ENCODE measurements at regions not wholly inside any gene's neighbourhood (a gene's known extent, or its start where the extent isn't known, plus 50 kb on each side); places are given as distances from the start of the nearest gene placed in this dataset.
"Not testable (repeated sequence)": the region's sequence is repeated elsewhere in the genome, so short reads cannot be mapped to it uniquely, and the experiment has no call there.

DNA sequence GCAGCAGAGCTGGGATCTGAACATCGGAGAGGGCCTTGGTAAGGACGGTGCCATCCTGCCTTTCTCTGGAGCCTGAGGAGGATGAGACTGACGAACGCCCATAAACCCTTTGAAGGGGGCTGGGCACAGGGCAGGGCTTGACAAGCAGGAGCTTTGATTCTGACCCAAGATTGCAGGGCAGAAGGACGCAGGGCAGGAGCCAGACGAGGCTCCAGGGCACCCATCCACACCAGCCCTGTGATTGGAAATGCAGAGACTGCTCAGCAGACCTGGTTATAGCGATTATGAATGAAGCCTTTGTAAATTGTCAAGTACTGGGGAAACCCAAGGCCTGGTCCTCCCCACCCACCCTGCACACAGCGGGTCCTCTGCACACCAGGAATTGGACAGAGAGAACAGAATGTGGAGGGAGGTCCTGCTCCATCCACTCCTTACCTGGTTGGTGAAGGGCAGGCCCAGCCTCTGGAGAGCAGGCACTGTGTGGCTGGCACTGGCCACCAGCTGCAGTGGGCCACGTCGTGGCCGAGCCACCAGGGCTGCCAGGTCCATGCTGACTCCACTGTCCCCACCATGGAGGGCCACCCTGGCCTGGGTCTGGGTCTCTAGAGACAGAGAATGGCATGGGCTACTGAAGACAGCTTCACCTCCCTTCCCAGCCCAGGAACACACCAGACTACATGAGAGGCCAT is 68.8 kb downstream of the RMI2 start:
- Mint-ChIP-seq H3K27me3 (peaks cover 3% of the 10 kb centered on the region), H3K4me1 (ENCODE audit: low read depth) (no peaks in the 10 kb centered on the region), H3K36me3 (ENCODE audit: insufficient read depth) (no peaks in the 10 kb centered on the region), H3K9me3 (ENCODE audit: low read depth) (no peaks in the 10 kb centered on the region), H3K27ac (no peak overlapping the region), H3K4me3 (ENCODE audit: low read depth) (no peak overlapping the region)
- no peak for DNase-seq (ENCODE audit: low spot score, unreplicated experiment)
- TF ChIP-seq, protein P1, sequence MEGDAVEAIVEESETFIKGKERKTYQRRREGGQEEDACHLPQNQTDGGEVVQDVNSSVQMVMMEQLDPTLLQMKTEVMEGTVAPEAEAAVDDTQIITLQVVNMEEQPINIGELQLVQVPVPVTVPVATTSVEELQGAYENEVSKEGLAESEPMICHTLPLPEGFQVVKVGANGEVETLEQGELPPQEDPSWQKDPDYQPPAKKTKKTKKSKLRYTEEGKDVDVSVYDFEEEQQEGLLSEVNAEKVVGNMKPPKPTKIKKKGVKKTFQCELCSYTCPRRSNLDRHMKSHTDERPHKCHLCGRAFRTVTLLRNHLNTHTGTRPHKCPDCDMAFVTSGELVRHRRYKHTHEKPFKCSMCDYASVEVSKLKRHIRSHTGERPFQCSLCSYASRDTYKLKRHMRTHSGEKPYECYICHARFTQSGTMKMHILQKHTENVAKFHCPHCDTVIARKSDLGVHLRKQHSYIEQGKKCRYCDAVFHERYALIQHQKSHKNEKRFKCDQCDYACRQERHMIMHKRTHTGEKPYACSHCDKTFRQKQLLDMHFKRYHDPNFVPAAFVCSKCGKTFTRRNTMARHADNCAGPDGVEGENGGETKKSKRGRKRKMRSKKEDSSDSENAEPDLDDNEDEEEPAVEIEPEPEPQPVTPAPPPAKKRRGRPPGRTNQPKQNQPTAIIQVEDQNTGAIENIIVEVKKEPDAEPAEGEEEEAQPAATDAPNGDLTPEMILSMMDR (IDR thresholded peaks at IDR 0.05; ENCODE audit: unreplicated experiment), result no peak

DNA sequence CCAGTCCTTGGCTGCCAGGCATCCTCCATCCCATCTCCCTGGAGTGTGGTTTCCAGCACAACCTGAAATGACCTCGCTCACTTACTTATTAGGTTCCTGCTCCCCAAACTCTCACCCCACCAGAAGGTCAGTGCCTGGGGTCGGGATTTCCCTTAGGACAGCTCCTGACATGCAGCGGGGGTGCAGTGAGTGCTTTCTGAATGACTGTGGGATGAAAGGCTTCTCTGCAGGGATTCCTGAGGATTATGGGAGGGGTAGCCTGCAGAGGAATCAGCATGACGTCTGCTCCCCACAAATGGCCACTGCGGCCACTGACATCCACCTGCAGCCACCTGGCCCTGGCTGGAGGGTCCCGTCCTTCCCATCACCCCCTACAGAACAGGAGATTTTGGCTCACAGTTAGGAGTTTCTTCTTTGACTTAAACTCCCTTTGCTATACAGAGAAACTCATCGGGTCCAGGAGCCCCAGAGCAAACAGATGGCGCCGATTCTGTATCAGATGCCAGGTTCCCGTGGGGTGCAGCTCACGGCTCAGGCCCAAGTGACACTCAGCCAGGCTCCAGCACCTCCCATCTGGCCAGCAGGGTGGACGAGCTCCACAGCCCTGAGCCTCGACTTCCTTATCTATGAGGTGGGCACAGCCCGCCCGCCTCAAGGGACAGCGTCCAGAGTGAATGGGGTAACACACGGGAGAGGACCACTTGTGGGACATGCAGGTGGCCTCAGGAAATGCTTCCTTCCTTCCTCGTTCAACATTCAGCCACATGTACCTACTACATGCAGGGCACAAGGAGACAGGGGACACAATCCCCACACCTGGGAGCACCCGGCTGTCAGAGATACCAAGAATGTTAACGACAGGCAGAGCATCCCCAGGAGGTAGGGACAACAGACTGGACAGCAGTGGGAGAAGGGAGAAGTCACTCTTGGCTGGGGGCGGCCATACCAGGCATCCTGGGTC is 69.8 kb downstream of the RMI2 start:
- no peaks in the 10 kb centered on the region for H3K36me3 Mint-ChIP-seq (ENCODE audit: insufficient read depth)
- no peaks in the 10 kb centered on the region for H3K9me3 Mint-ChIP-seq (ENCODE audit: low read depth)
- peaks cover 3% of the 10 kb centered on the region for H3K27me3 Mint-ChIP-seq
- DNase-seq (ENCODE audit: low spot score, unreplicated experiment), result no peak
- no peak overlapping the region for H3K4me3 Mint-ChIP-seq (ENCODE audit: low read depth)
- TF ChIP-seq, protein P1 (IDR thresholded peaks at IDR 0.05; ENCODE audit: unreplicated experiment), result no peak
- no peak overlapping the region for H3K27ac Mint-ChIP-seq
- H3K4me1 Mint-ChIP-seq (ENCODE audit: low read depth), result no peaks in the 10 kb centered on the region

DNA sequence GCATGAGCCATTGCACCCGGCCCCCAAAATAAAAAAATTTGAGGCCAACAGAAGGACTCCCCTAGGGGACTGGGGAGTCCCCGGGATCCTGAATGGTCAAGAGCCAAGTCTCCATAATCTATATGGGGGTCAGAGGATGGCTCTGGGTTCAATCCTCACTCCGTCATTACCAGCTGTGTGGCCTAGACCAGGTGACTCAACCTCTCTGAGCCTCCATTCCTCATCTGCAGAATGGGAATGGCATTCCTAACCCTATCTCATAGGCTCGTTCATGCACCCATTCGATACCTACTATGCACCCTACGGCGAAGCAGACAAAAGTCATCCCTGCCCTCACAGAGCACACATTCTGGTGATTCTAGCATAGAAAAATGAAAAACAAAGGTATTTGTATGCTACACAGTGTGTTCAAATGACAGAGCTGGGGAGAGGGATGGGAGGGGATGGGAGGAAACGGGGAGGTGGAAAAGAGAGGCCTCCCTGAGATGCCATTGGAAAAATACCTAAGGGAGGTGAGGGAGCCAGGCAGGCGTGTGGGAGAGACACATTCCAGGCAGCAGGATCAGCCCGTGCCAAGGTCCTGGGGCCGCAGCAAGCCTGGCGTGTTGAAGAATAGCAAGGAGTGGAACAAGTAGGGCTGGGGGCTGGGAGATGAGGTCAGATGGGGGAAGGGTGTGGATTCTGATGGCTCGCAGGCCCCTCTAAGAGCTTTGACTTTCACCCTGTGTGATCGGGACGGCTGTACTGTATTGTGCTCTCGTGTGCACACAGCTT is 71.2 kb downstream of the RMI2 start:
- DNase-seq (ENCODE audit: low spot score, unreplicated experiment), result no peak
- no peaks in the 10 kb centered on the region for H3K9me3 Mint-ChIP-seq (ENCODE audit: low read depth)
- no peak overlapping the region for H3K27ac Mint-ChIP-seq

DNA sequence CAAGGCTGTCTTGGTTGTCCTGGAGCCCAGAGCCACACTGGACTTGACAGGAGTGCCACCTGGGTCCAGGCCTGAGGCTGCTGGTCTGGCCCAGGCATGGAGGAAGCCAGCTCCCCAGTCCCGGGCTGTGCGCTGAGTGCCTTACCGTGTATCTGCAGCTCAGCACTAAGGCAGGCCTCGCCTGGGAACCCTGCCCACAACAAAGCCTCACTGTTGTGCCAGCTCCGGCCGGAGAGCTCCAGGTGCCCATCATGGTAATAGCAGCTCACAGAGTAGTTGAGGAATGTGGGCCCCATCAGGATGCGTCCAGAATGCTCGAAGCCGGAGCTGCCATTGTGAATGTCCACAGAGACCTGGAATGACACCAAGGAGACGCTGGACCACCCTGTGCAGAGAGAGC is 72.2 kb downstream of the RMI2 start:
- Mint-ChIP-seq H3K36me3 (ENCODE audit: insufficient read depth) (no peaks in the 10 kb centered on the region), H3K4me3 (ENCODE audit: low read depth) (no peak overlapping the region), H3K27ac (no peak overlapping the region), H3K9me3 (ENCODE audit: low read depth) (no peaks in the 10 kb centered on the region), H3K4me1 (ENCODE audit: low read depth) (no peaks in the 10 kb centered on the region), H3K27me3 (peaks cover 6% of the 10 kb centered on the region)
- DNase-seq (ENCODE audit: low spot score, unreplicated experiment), result no peak
- TF ChIP-seq, protein P1 (IDR thresholded peaks at IDR 0.05; ENCODE audit: unreplicated experiment), result no peak

More for the DNA sequence above, 71.2 kb downstream of the RMI2 start:
- no peak overlapping the region for H3K4me3 Mint-ChIP-seq (ENCODE audit: low read depth)
- H3K27me3 Mint-ChIP-seq, result peaks cover 3% of the 10 kb centered on the region
- H3K36me3 Mint-ChIP-seq (ENCODE audit: insufficient read depth), result no peaks in the 10 kb centered on the region
- no peaks in the 10 kb centered on the region for H3K4me1 Mint-ChIP-seq (ENCODE audit: low read depth)
- TF ChIP-seq, protein P1 (IDR thresholded peaks at IDR 0.05; ENCODE audit: unreplicated experiment), result no peak

DNA sequence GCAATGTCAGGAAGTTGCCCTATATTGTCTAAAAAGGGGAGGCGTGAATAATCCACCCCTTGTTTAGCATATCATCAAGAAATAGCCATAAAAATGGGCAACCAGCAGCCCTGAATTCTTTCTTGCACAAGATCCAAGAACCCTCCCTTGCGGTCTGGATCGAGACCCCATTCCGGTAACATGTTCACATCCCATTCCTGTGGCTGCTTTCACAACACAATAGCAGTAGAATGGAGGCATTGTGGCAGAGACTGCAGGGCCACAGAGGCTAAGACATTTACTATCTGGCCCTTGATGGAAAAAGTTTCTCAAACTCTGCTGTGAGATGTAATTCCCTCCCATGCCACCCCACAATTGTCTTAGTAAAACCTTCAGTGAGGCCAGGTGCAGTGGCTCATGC is 73.2 kb downstream of the RMI2 start:
- Mint-ChIP-seq H3K36me3 (ENCODE audit: insufficient read depth) (no peaks in the 10 kb centered on the region), H3K4me1 (ENCODE audit: low read depth) (no peaks in the 10 kb centered on the region), H3K4me3 (ENCODE audit: low read depth) (no peak overlapping the region), H3K27ac (no peak overlapping the region), H3K9me3 (ENCODE audit: low read depth) (no peaks in the 10 kb centered on the region), H3K27me3 (peaks cover 6% of the 10 kb centered on the region)
- DNase-seq (ENCODE audit: low spot score, unreplicated experiment), result no peak
- TF ChIP-seq, protein P1 (IDR thresholded peaks at IDR 0.05; ENCODE audit: unreplicated experiment), result no peak

DNA sequence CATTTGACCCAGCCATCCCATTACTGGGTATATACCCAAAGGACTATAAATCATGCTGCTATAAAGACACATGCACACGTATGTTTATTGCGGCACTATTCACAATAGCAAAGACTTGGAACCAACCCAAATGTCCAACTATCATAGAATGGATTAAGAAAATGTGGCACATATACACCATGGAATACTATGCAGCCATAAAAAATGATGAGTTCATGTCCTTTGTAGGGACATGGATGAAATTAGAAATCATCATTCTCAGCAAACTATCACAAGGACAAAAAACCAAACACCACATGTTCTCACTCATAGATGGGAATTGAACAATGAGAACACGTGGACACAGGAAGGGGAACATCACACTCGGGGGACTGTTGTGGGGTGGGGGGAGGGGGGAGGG is 74.8 kb downstream of the RMI2 start:
- H3K27me3 Mint-ChIP-seq; H3K4me3 Mint-ChIP-seq (ENCODE audit: low read depth); H3K36me3 Mint-ChIP-seq (ENCODE audit: insufficient read depth); H3K9me3 Mint-ChIP-seq (ENCODE audit: low read depth); H3K27ac Mint-ChIP-seq; H3K4me1 Mint-ChIP-seq (ENCODE audit: low read depth); DNase-seq (ENCODE audit: low spot score, unreplicated experiment): not testable (repeated sequence)
